Fibroblast of villous mesenchyme (primary cell): ENCODE measurements at regions not wholly inside any gene's neighbourhood (a gene's known extent, or its start where the extent isn't known, plus 50 kb on each side); places are given as distances from the start of the nearest gene placed in this dataset.
A peak's percentile ranks its signal among the peaks of the same experiment; 100 is the strongest.

Experiments
- DNase-seq: peaks from one replicate; pipeline ENCODE4 v3.0.0-alpha.2; 2010; ENCODE audit warnings: low read depth
- H3K4me3 ChIP-seq: 2 replicates; pipeline ENCODE4 v1.5.1; 2011; ENCODE audit warnings: low read depth, mild to moderate bottlenecking, low read length
- CTCF ChIP-seq: IDR thresholded peaks from 2 replicates; pipeline ENCODE4 v1.5.1; 2012; ENCODE audit warnings: low read depth, mild to moderate bottlenecking, low read length; ENCODE audit not compliant: insufficient read depth

GRCh38 chr2:157046396-157046795 lies 211.1 kb upstream of the GALNT5 start:
- no peak for TF ChIP-seq CTCF
- no peak overlapping the region for H3K4me3 ChIP-seq
- DNase-seq, result no peak

DNA sequence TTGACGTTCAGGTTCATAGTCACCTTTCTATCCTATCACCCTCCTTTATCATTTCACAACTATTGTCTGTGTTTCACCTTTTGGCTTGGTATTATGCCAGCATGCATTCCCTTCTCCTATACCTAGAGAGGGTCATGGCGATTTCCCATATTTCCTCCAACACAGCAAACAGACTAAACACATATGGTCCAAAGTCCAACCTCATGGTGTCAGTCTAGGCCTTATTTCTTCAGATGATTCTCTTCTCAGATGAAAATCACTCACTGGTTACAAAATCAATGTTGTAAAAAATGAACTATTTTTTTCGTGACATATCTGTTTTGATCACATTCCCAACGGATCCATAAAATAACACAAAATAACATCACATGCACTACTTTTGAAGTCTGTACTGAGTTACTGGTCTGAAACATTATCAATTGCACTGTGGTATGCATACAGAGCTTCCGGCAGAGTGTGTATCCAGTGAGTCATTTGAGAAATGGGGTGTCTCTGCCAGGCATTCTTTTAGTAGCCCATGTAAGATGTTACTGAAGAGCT lies 204.8 kb upstream of the GALNT5 start:
- DNase-seq, result peak; percentile 55
- H3K4me3 ChIP-seq, result no peak overlapping the region
- no peak for TF ChIP-seq CTCF

DNA sequence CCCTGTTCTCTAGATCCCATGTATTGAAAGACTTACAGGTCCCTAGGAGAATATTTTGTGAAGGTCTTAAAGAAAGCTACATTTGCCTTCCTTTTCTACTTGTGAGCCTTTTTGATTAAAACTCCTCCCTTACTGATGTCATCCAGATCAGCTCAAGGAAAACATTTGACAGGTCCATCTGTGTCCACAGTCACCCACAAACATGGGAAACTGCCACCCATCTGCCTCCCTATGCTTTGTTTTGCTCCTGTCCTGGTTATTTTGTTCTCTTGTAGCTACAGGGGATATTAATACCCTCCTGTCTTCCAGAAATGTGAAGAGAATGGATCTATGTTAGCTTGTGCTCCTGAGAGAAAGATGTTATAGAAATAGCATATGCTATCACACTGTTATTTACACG lies 203.6 kb upstream of the GALNT5 start:
- TF ChIP-seq CTCF, result no peak
- no peak overlapping the region for H3K4me3 ChIP-seq
- DNase-seq, result peak; percentile 12

DNA sequence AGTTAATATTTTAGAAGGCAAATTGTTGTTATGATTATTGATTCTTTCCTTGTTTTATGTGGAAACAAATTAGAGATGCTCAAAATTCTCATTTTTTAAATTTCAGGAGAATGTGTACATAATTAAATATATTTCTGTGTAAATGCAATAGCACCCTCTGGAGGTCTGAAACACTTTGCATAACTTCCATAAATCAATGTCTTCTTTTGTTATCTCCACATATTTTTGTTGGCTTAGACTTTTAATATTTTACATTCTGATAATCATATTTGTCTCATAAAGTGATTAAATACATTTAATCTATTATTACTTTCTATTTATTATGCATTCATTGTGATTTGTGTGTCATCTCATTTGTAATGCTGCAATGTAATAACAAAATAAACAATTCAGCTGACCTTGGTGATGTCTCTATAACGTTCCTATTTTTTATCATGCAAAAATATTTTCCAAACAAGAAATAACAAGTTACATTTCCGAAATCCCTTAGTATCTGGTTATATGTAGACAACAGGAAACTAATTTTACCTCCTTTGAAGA lies 201.8 kb upstream of the GALNT5 start:
- no peak overlapping the region for H3K4me3 ChIP-seq
- TF ChIP-seq CTCF, result peak; percentile 38
- DNase-seq, result peak; percentile 47

GRCh38 chr2:157056200-157056676 lies 201.3 kb upstream of the GALNT5 start:
- no peak overlapping the region for H3K4me3 ChIP-seq
- peak; percentile 85 for DNase-seq
- TF ChIP-seq CTCF, result no peak

GRCh38 chr2:157058161-157058560 lies 199.3 kb upstream of the GALNT5 start:
- H3K4me3 ChIP-seq, result no peak overlapping the region
- no peak for TF ChIP-seq CTCF
- no peak for DNase-seq

DNA sequence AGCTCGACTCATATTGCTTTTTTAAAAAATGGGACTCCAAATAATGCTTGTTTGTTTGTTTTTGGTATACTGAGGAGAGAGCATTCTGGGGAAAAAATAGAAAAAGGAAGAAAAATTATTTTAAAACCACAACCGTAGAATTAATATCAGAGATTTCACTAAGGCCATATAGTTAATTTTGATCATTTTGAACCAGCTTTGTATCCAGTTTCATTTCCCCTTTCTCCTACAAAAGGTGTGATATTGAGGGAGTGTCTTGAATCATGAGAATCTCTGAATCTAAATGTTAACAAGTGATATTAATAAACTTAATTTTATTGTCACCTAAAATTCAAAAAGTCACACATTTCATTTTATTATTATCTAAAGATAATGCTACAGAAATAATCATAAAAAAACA lies 198.5 kb upstream of the GALNT5 start:
- H3K4me3 ChIP-seq, result no peak overlapping the region
- no peak for DNase-seq
- no peak for TF ChIP-seq CTCF
